ENCODE measurements at regions not wholly inside any gene's neighbourhood (a gene's known extent, or its start where the extent isn't known, plus 50 kb on each side); places are given as distances from the start of the nearest gene placed in this dataset.

DNA sequence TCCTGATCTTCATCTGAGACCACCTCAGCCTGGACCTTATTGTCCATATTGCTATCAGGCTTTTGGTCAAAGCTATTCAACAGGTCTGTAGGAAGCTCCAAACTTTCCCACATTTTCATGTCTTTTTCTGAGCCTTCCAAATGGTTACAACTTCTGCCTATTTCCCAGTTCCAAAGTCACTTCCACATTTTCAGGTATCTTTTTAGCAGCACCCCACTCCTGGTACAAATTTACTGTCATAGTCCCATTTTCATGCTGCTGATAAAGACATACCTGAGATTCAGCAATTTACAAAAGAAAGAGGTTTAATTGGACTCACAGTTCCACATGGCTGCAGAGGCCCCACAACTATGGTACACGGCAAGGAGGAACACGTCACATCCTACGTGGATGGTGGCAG is 815.5 kb downstream of the KCNJ2 start (continued):
- TF ChIP-seq CBX8 (IDR thresholded peaks at IDR 0.05; ENCODE audit: borderline replicate concordance, low read depth, low read length) (no peak), ASH2L (IDR thresholded peaks at IDR 0.05; ENCODE audit: low read length) (no peak), RAD21 (IDR thresholded peaks at IDR 0.05 in 1 of 2, conservative IDR thresholded peaks at IDR 0.05 in 1 of 2; ENCODE audit: low read depth in 2 of 2, low read length in 2 of 2) (no peak), USF2 (IDR thresholded peaks at IDR 0.05; ENCODE audit: low read length) (no peak)
